GM21619 (cell line): ENCODE measurements at regions not wholly inside any gene's neighbourhood (a gene's known extent, or its start where the extent isn't known, plus 50 kb on each side); places are given as distances from the start of the nearest gene placed in this dataset.

Source experiments
- ATAC-seq: cut with Tn5 transposase; IDR thresholded peaks from one replicate; pipeline ENCODE4 v1.9.1; 2021; ENCODE audit not compliant: unreplicated experiment

GRCh38 chr1:175829845-175830244 lies 86.5 kb upstream of the TNR start:
- no peak for ATAC-seq

- no peak for ATAC-seq
Observed at GRCh38 chr1:175826705-175827104, 83.3 kb upstream of the TNR start.

- ATAC-seq = no peak
Observed at GRCh38 chr1:175824079-175824478, 80.7 kb upstream of the TNR start.

GRCh38 chr1:175823406-175823805 lies 80.0 kb upstream of the TNR start:
- ATAC-seq = no peak

- no peak for ATAC-seq
Observed at GRCh38 chr1:175822580-175822979, 79.2 kb upstream of the TNR start.

- no peak for ATAC-seq
Observed at GRCh38 chr1:175820456-175821025, 77.1 kb upstream of the TNR start.

- ATAC-seq = no peak
Observed at GRCh38 chr1:175818929-175819328, 75.5 kb upstream of the TNR start.

- ATAC-seq = no peak
Observed at GRCh38 chr1:175817445-175817844, 74.0 kb upstream of the TNR start.

- no peak for ATAC-seq
Observed at GRCh38 chr1:175814885-175815284, 71.5 kb upstream of the TNR start.

- ATAC-seq = no peak
Observed at GRCh38 chr1:175812936-175813335, 69.5 kb upstream of the TNR start.

- ATAC-seq = no peak
Observed at GRCh38 chr1:175810305-175810704, 66.9 kb upstream of the TNR start.

GRCh38 chr1:175808999-175809398 lies 65.6 kb upstream of the TNR start:
- no peak for ATAC-seq

GRCh38 chr1:175808573-175808972 lies 65.2 kb upstream of the TNR start:
- no peak for ATAC-seq

- ATAC-seq = no peak
Observed at GRCh38 chr1:175804561-175804960, 61.2 kb upstream of the TNR start.

GRCh38 chr1:175803413-175803812 lies 60.0 kb upstream of the TNR start:
- no peak for ATAC-seq

GRCh38 chr1:175802407-175803123 lies 59.2 kb upstream of the TNR start:
- no peak for ATAC-seq

- ATAC-seq = no peak
Observed at GRCh38 chr1:175801979-175802378, 58.6 kb upstream of the TNR start.

- no peak for ATAC-seq
Observed at GRCh38 chr1:175797576-175797975, 54.2 kb upstream of the TNR start.

- no peak for ATAC-seq
Observed at GRCh38 chr1:175794586-175794985, 51.2 kb upstream of the TNR start.

- no peak for ATAC-seq
Observed at GRCh38 chr1:175793617-175794016, 50.2 kb upstream of the TNR start.
